ENCODE measurements at regions not wholly inside any gene's neighbourhood (a gene's known extent, or its start where the extent isn't known, plus 50 kb on each side); places are given as distances from the start of the nearest gene placed in this dataset.
A peak's percentile ranks its signal among the peaks of the same experiment; 100 is the strongest.

DNA sequence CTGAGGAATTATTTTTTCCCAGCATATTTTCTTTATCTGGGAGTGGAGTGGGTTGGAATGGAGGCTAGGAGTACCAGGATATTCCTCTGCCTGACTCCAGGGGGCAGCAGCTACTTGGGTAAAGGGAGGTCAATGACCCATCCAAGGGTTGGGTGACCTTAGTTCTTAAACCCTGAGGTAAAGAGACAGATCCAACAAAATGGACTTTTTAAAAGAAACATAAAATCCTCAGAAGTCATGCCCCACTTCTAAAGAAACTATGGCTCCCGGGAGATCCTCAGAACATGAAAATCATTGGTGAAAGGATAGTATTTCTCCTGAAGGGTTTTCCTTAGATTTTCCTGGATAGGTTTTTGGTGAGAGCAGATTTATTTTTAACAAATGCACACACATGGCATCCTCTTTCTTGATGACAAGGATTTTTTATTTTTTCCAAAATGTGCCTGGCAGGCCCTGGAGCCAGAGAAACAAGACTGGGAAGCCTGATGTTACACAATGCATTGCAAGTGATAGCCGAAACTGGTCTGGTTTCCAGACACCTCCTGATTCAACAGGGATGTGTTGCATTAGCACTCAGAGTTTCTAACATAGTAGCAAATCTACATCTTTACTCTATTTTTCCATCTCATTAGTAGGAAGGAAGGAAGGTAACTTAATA is 240.9 kb upstream of the BTBD3 start:
- DNase-seq (ENCODE audit: low read depth): peak; percentile 64
- no peak overlapping the region for H3K4me3 ChIP-seq (ENCODE audit: low read depth, low read length)
- TF ChIP-seq, protein P1, sequence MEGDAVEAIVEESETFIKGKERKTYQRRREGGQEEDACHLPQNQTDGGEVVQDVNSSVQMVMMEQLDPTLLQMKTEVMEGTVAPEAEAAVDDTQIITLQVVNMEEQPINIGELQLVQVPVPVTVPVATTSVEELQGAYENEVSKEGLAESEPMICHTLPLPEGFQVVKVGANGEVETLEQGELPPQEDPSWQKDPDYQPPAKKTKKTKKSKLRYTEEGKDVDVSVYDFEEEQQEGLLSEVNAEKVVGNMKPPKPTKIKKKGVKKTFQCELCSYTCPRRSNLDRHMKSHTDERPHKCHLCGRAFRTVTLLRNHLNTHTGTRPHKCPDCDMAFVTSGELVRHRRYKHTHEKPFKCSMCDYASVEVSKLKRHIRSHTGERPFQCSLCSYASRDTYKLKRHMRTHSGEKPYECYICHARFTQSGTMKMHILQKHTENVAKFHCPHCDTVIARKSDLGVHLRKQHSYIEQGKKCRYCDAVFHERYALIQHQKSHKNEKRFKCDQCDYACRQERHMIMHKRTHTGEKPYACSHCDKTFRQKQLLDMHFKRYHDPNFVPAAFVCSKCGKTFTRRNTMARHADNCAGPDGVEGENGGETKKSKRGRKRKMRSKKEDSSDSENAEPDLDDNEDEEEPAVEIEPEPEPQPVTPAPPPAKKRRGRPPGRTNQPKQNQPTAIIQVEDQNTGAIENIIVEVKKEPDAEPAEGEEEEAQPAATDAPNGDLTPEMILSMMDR (IDR thresholded peaks at IDR 0.05; ENCODE audit: insufficient read depth, low read length): peak; percentile 87

DNA sequence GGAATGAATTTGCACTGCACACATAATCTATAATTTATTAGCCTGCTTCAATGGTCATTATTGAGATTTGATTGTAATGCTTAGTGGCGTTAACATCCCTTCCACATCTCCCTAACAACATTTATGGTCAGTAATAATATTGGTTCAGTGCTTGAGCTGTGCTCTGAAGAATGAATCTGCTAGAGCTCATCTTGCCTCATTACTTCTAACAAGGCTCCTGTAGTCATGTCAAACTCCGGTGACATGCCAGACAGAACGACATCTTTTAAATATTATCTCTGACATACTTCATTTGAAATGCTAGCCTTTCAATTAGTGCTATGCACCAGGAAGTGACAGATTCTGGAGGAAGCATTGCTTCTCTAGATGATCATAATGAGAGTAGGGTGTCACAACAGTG is 240.3 kb upstream of the BTBD3 start:
- DNase-seq (ENCODE audit: low read depth): no peak
- H3K4me3 ChIP-seq (ENCODE audit: low read depth, low read length): no peak overlapping the region
- TF ChIP-seq, protein P1 (IDR thresholded peaks at IDR 0.05; ENCODE audit: insufficient read depth, low read length): no peak

DNA sequence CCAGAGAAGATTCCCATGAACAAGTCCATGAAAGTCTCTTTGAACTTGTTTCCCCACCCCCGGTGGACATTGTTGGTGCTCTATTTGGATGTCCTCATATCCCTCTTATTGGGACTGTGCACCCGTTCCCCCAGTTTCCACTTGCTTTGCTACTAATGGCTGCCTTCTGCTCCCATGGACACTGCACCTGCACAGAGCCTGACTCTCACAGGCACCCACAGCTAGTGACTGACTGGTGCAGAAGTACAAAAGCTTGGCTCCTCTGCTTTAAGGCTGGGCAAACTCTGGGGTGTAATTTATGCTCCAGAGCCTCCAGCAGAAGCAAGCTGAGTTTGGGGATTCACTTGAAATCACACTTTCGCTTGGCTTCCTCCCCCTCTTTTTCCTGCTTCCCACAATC is 239.9 kb upstream of the BTBD3 start:
- H3K4me3 ChIP-seq (ENCODE audit: low read depth, low read length): no peak overlapping the region
- TF ChIP-seq, protein P1 (IDR thresholded peaks at IDR 0.05; ENCODE audit: insufficient read depth, low read length): no peak
- no peak for DNase-seq (ENCODE audit: low read depth)

DNA sequence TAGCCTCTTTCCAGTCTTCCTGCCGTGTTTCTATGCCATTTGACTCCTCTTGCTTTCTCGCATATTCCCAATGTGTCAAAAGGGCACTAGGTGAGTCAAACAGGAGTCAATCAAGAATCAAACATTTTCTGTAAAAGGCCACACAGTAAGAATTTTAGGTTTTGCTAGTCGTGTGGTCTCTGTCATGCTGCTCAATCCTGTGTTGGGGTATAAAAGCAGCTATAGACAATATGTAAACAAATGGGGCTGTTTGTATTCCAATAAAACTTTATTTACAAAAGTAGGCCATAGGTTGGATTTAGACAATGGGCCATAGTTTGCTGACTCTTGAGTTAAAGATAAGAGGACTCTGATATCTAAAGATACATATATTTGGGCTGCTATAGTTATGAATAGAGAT is 235.4 kb upstream of the BTBD3 start:
- TF ChIP-seq, protein P1 (IDR thresholded peaks at IDR 0.05; ENCODE audit: insufficient read depth, low read length): no peak
- DNase-seq (ENCODE audit: low read depth): no peak
- no peak overlapping the region for H3K4me3 ChIP-seq (ENCODE audit: low read depth, low read length)

DNA sequence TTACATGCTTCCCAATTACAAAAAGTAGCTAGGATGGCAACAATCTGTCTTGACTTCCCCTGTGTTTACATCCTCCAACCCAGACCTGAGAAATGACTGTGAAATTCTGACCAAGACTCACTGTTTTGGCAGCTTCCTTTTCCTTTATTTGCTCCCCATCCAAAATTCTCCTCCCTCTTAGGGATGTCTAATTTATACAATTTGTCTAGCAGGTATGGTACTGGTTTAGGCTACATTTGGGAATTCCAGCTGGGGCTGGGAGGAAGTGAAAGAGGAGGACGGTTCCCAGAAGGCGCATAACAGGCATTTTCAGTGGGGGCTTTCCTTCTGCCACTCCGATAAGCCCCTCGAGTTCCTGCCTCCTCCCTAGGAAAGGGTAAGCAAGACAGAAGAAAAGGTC is 231.5 kb upstream of the BTBD3 start:
- no peak for DNase-seq (ENCODE audit: low read depth)
- H3K4me3 ChIP-seq (ENCODE audit: low read depth, low read length): no peak overlapping the region
- TF ChIP-seq, protein P1 (IDR thresholded peaks at IDR 0.05; ENCODE audit: insufficient read depth, low read length): no peak

DNA sequence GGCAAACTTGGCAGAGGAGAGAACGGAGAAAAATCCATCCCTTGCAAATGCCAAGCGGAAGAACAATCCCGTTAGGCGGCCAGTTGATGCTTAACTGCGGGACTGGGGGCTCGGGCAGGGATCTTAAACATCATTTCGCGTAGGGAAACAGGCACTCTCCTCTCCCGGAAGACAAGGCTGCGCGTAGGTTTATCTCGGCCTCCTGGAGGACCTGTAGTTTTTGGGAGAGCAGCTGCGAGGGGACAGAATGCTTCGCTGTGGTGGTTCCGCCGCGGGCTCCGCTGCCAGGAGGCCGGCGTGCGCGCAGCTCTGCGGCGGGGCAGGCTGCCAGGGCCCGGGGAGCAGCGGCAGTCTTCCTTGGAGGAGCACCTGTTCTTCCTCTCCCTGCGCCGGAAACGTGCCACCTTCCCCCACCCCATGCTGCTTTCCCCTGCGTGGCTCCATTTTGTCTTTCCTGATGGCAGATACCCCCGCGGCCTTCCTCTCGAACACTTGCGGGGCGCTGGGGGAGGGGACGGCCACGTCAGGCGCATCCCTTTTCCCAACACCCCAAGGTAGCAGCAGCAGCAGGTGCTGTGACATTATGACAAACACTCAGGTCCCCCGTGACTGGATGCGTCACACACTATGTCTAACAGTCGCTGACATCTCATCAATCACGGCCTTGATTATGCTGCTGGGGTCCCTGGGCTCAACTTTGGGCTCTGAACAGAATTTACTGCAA is 230.7 kb upstream of the BTBD3 start:
- peak overlapping the region; percentile 41 for H3K4me3 ChIP-seq (ENCODE audit: low read depth, low read length)
- DNase-seq (ENCODE audit: low read depth): peak; percentile 11
- TF ChIP-seq, protein P1 (IDR thresholded peaks at IDR 0.05; ENCODE audit: insufficient read depth, low read length): no peak

Measured in fibroblast of the aortic adventitia (primary cell).